Fibroblast of mammary gland (primary cell): ENCODE measurements at regions not wholly inside any gene's neighbourhood (a gene's known extent, or its start where the extent isn't known, plus 50 kb on each side); places are given as distances from the start of the nearest gene placed in this dataset.
A peak's percentile ranks its signal among the peaks of the same experiment; 100 is the strongest.

Experiments used
- DNase-seq: peaks from one replicate; pipeline ENCODE4 v3.0.0-alpha.2; 2010; ENCODE audit warnings: low read depth
- H3K4me3 ChIP-seq: 2 replicates; pipeline ENCODE4 v1.5.1; 2011; ENCODE audit warnings: low read depth, mild to moderate bottlenecking, low read length, moderate library complexity; ENCODE audit not compliant: control insufficient read depth
- TF ChIP-seq, protein P1 (sequence below): conservative IDR thresholded peaks from 2 replicates; pipeline ENCODE4 v1.5.1; 2011; ENCODE audit warnings: low read depth, low read length, inconsistent platforms; ENCODE audit not compliant: control insufficient read depth, insufficient read depth

DNA sequence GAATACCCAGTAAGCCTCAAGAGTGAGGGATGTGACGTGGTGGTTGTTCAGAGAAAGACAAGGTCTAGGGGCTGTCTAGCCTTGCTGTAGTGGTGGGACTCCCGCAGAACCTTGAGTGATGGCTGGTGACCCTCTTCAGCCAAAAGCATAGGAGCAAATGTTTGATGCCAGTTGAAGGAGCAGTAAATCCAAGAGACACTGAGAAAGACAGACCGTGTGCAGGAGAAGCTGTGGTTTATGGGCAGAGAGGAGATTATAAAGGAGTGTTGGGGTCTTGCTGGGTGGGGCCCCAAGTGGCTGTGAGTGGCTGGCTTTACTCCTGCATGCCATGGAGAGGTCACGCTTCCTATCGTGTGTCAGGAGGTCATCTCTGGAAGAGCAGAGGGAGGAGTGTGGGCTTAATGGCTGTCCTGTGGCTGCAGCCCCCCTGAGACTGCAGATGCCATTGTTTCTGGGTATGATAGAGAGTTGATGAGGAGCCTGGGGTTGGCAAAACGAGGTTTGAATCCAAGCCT, 152.0 kb upstream of the CCND2 start:
- DNase-seq: no peak
- TF ChIP-seq, protein P1, sequence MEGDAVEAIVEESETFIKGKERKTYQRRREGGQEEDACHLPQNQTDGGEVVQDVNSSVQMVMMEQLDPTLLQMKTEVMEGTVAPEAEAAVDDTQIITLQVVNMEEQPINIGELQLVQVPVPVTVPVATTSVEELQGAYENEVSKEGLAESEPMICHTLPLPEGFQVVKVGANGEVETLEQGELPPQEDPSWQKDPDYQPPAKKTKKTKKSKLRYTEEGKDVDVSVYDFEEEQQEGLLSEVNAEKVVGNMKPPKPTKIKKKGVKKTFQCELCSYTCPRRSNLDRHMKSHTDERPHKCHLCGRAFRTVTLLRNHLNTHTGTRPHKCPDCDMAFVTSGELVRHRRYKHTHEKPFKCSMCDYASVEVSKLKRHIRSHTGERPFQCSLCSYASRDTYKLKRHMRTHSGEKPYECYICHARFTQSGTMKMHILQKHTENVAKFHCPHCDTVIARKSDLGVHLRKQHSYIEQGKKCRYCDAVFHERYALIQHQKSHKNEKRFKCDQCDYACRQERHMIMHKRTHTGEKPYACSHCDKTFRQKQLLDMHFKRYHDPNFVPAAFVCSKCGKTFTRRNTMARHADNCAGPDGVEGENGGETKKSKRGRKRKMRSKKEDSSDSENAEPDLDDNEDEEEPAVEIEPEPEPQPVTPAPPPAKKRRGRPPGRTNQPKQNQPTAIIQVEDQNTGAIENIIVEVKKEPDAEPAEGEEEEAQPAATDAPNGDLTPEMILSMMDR: no peak
- no peak overlapping the region for H3K4me3 ChIP-seq

DNA sequence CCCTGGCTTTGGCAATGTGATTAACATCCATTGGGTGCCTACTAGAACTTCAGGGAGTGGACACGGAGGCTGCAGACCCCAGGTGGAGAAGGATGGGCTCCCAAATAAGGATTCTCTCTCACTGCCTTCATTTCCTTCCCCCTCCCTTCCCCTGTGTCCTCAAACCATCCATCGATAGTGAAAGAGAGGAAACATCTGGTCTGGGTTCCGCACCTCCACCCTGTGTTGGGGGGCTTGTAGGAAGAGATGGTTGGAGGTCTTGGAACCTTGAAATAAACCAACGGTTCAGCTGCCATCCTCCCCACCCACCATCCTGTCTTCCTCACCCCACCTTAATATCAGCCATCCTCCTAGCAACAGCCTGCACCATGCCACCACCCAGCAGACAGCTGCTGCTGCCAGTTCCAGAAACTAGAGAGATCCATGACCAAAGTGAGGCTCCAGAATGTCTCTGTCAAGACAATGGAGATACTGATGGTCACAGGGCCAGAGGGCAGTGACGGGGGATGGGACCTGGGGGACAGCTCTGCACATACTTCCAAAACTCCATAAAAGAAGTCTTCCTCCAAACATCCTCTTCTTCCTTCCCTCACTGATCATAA, 153.1 kb upstream of the CCND2 start:
- DNase-seq: no peak
- no peak overlapping the region for H3K4me3 ChIP-seq
- TF ChIP-seq, protein P1: no peak

DNA sequence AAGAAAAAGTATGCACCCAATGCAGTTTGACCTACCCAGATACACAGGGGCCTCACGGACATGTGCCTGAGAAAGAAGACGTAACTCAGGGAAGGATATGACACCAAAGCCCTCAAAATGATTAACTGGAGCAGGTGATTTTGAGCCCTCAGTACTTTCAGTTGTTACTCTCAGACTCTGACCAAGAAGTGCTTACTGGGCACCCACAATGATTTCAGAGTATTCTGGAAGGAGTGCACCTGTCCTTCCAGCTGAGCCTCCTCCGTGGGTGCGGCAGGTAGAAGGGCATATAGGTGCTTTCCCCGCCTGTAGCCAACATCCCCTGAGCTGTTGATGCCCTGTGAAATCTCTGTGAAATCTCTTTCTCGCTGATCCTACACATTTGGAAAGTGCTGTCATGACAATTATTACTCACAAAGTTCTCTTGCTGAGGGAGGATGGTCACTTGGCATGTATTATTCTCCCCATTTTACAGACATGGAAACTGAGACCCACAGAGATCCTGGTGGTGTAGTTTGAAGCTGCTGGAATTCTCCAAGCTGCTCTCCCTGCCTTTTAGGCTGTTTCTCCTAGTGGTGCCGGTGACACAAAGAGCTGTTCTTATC, 154.3 kb upstream of the CCND2 start:
- TF ChIP-seq, protein P1: no peak
- no peak overlapping the region for H3K4me3 ChIP-seq
- no peak for DNase-seq

DNA sequence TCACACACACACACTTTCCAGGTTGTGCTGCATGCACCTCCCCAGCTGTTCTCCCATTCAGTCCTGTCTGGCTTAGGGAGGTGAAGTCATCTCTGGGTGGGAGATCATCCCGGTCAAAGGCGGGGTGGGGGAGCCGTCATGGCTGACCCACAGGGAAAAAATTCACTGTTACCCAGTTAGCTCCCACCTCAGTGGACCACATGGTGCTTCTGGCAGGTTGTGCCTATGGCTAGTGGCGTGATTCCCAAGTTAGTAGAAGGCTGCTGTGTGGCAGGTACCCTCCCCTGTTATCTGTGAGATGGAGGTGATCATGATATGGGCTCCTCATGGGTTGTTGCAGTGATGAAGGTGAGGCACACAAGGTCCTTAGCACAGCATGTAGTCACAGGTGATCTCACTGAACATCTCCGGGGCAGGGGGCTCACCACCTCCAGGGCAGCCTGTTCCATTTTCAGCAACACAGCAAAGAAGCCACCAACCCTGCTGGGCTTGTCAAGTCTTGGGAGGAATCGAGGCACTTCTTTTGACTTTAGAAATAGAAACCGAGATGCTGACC, 154.9 kb upstream of the CCND2 start:
- TF ChIP-seq, protein P1: no peak
- H3K4me3 ChIP-seq: no peak overlapping the region
- DNase-seq: no peak

DNA sequence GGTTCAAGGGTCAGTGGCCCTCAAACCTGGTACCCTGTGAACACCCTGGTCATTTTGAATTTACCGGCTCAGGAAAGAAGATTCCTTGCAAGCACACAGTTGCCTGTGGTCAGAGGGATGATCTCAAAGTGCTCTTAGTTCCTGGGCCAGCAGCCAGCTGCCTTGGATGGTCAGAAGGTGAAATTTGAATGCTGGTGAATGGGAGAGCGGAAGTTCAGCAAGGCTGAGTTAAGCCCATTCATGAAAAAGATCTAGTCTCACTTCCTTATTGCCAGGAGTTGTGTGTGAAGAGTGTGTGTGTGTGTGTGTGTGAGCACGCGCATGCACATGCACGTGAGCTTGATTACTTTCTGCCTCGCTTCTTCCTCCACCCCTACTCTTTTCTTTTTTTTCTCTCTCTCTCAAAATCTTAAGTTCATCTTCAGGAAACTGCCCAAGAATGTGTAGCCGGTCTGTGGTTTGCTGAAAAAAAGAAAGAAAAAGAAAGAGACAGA, 155.5 kb upstream of the CCND2 start:
- no peak overlapping the region for H3K4me3 ChIP-seq
- TF ChIP-seq, protein P1: no peak
- DNase-seq: peak; percentile 71

DNA sequence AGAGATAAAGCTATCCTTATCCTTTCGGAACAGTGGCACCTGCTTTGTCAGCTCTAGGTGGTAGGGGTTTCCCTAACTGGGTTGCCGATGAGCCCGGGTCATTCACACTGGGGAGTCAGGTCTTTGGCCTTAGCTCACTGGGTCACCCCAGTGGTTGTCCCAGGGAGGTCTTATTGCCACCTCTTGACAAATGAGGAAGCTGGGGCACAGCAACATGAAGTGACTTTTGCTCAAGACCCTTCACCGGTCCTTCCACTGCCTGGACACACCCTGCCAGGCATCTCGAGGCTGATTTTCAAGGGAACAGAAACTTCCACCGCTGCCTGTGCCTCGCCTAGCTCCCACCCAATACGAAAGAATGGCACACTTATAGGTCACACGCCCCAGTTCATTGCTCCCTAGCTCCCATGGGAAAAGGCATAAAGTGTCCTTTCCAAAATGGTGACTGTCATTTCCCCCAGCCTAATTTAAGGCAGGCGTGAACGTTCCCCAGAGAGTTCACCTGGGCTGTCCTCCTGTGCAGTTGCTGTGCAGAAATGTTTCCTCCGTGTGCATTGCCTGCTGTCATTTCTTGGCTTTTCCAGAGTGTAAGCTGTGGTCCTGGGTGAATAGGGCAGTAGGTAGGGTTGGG, 156.1 kb upstream of the CCND2 start:
- DNase-seq: no peak
- no peak overlapping the region for H3K4me3 ChIP-seq
- TF ChIP-seq, protein P1: no peak
